Suprapubic skin (tissue), 4 donors: ENCODE measurements at regions not wholly inside any gene's neighbourhood (a gene's known extent, or its start where the extent isn't known, plus 50 kb on each side); places are given as distances from the start of the nearest gene placed in this dataset.

Experiments
- DNase-seq, 2 donors: peaks; one replicate each; pipeline ENCODE4 v3.0.0-alpha.2; 2019; ENCODE audit warnings: low spot score in 2 of 2
- H3K27ac ChIP-seq: fragments of 200-600 bp; sonication (generic); one replicate; pipeline ENCODE4 v1.5.1; 2019
- H3K27me3 ChIP-seq: fragments of 200-600 bp; sonication (generic); one replicate; pipeline ENCODE4 v1.5.1; 2019
- H3K36me3 ChIP-seq: fragments of 200-600 bp; sonication (generic); one replicate; pipeline ENCODE4 v1.5.1; 2019
- H3K4me1 ChIP-seq: fragments of 200-600 bp; sonication (generic); one replicate; pipeline ENCODE4 v1.5.1; 2019
- H3K4me3 ChIP-seq: fragments of 200-600 bp; sonication (generic); one replicate; pipeline ENCODE4 v1.5.1; 2019; ENCODE audit warnings: mild to moderate bottlenecking
- H3K9me3 ChIP-seq: fragments of 200-600 bp; sonication (generic); one replicate; pipeline ENCODE4 v1.5.1; 2019
- EP300 ChIP-seq: sonication (generic); formaldehyde crosslinking; IDR thresholded peaks from one replicate; pipeline ENCODE4 v1.6.1; 2017; ENCODE audit warnings: antibody characterized with exemption
- POLR2A ChIP-seq, 2 donors: fragments of 450-650 bp; IDR thresholded peaks; one replicate each; pipeline ENCODE4 v1.6.1; 2017; ENCODE audit warnings: antibody characterized with exemption in 2 of 2, mild to moderate bottlenecking in 2 of 2, moderate library complexity in 2 of 2
- POLR2AphosphoS5 ChIP-seq, 3 donors: sonication (generic); formaldehyde crosslinking; IDR thresholded peaks; one replicate each; pipeline ENCODE4 v1.6.1; 2017; ENCODE audit warnings: antibody characterized with exemption in 3 of 3
- WGBS: methylation state at CpG from one replicate; pipeline ENCODE4 v1.1.5; 2018; 5-methylcytosine and 5-hydroxymethylcytosine counted together
- TF ChIP-seq, protein P1 (sequence below), 2 donors: fragments of 200-600 bp in 1 of 2; fragments of 450-650 bp in 1 of 2; sonication (generic) in 1 of 2; IDR thresholded peaks; one replicate each; pipeline ENCODE4 v1.5.1; 2016 to 2019; ENCODE audit warnings: antibody characterized with exemption in 2 of 2, mild to moderate bottlenecking in 1 of 2, moderate library complexity in 1 of 2

GRCh38 chr4:141413366-141413765 is 192.7 kb downstream of the ZNF330 start:
- H3K27ac ChIP-seq, result no peak overlapping the region
- no peaks in the 10 kb centered on the region for H3K9me3 ChIP-seq
- H3K36me3 ChIP-seq, result no peaks in the 10 kb centered on the region
- H3K27me3 ChIP-seq, result no peaks in the 10 kb centered on the region
- TF ChIP-seq POLR2A (IDR thresholded peaks at IDR 0.05), result no peak
- TF ChIP-seq POLR2AphosphoS5 (IDR thresholded peaks at IDR 0.05), result no peak
- TF ChIP-seq, protein P1, sequence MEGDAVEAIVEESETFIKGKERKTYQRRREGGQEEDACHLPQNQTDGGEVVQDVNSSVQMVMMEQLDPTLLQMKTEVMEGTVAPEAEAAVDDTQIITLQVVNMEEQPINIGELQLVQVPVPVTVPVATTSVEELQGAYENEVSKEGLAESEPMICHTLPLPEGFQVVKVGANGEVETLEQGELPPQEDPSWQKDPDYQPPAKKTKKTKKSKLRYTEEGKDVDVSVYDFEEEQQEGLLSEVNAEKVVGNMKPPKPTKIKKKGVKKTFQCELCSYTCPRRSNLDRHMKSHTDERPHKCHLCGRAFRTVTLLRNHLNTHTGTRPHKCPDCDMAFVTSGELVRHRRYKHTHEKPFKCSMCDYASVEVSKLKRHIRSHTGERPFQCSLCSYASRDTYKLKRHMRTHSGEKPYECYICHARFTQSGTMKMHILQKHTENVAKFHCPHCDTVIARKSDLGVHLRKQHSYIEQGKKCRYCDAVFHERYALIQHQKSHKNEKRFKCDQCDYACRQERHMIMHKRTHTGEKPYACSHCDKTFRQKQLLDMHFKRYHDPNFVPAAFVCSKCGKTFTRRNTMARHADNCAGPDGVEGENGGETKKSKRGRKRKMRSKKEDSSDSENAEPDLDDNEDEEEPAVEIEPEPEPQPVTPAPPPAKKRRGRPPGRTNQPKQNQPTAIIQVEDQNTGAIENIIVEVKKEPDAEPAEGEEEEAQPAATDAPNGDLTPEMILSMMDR (IDR thresholded peaks at IDR 0.05), result no peak
- no peak for TF ChIP-seq EP300
- WGBS, result 51% methylated on average over 2 of the region's 2 CpGs
- peaks cover 6% of the 10 kb centered on the region for H3K4me1 ChIP-seq
- no peak for DNase-seq
- H3K4me3 ChIP-seq, result no peak overlapping the region

DNA sequence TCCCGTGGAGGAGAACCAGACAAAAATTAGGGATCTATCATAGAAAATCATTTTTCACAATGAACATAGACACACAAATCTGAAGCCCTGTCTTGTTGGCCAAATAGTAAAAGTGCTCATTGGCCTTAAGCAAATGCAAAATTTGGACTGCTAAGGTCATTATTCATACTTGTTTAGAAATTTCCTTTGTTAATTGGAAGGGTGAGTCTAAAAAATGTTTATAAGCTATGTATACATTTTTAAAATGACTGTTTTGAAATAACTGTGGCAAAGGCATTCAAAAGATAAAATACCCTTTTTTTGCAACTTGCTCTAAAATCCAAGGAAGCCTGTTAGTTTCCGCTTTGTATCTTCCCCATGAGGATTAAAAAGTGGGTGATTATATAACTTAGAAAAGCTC is 195.0 kb downstream of the ZNF330 start:
- TF ChIP-seq POLR2A (IDR thresholded peaks at IDR 0.05), result no peak
- TF ChIP-seq, protein P1 (IDR thresholded peaks at IDR 0.05), result no peak
- no peak for DNase-seq
- H3K27ac ChIP-seq, result no peak overlapping the region
- H3K4me1 ChIP-seq, result peaks cover 6% of the 10 kb centered on the region
- H3K9me3 ChIP-seq, result no peaks in the 10 kb centered on the region
- no peaks in the 10 kb centered on the region for H3K27me3 ChIP-seq
- H3K36me3 ChIP-seq, result no peaks in the 10 kb centered on the region
- H3K4me3 ChIP-seq, result no peak overlapping the region
- 91% methylated on average over 2 of the region's 2 CpGs for WGBS

DNA sequence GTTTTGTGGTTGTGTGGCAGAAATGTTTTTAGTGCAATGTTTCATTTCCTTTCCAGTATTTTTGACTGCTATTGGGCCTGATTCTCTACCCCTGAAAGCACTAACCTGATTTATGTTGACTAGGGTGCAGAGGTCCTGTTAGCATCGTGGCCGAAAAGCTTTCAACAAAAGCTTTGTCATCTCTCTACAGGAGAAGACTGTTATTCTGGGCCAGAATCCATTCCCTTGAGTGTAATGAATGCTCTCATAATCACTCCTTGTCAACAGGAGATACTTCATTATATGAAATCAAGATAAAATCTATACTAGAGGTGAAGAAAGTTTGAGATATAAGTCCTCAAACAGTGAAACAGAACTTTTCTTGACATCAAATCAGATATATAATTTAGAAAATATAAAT is 195.5 kb downstream of the ZNF330 start:
- Histone ChIP-seq H3K9me3 (no peaks in the 10 kb centered on the region), H3K4me3 (no peak overlapping the region), H3K36me3 (no peaks in the 10 kb centered on the region), H3K27me3 (no peaks in the 10 kb centered on the region), H3K4me1 (peaks cover 6% of the 10 kb centered on the region), H3K27ac (no peak overlapping the region)
- DNase-seq, result no peak
- TF ChIP-seq EP300 (no peak), POLR2A (IDR thresholded peaks at IDR 0.05) (no peak), POLR2AphosphoS5 (IDR thresholded peaks at IDR 0.05) (no peak)
- WGBS, result 51% methylated on average over 2 of the region's 2 CpGs

DNA sequence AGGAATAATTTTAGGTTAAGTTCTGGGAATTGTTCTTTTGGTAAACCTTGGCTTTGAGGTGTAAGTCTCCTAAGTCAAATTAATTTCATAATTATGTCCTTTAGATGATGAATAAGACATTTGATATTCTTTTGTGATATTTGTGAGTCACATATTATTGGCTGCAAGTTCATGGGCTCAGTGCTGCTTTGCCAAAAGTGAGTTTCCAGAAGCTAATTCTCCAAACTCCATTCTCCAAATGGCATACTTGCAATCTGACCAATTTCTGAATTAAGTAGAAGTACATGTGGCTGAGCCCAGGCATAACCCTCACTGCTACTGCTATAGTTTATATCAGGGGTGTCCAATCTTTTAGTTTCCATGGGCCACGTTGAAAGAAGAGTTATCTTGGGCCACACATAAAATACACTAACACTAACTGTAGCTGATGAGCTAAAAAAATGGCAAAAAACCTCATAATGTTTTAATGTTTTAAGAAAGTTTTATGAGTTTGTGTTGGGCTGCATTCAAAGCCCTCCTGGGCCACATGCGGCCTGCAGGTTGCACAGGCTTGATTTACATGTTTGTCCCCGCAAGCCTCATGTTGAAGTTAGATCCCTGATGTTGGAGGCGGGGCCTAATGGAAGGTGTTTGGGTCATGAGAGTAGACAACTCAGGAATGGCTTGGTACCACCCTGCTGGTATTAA is 196.1 kb downstream of the ZNF330 start:
- WGBS, result 70% methylated on average over 4 of the region's 4 CpGs

GRCh38 chr4:141417387-141417786 is 196.7 kb downstream of the ZNF330 start:
- Histone ChIP-seq H3K27ac (no peak overlapping the region), H3K27me3 (no peaks in the 10 kb centered on the region), H3K36me3 (no peaks in the 10 kb centered on the region), H3K4me1 (peaks cover 6% of the 10 kb centered on the region), H3K9me3 (no peaks in the 10 kb centered on the region), H3K4me3 (no peak overlapping the region)
- TF ChIP-seq POLR2A (IDR thresholded peaks at IDR 0.05) (no peak), EP300 (no peak), POLR2AphosphoS5 (IDR thresholded peaks at IDR 0.05) (no peak)
- TF ChIP-seq, protein P1 (IDR thresholded peaks at IDR 0.05), result no peak
- no peak for DNase-seq
- 75% methylated on average over 2 of the region's 2 CpGs for WGBS

More for the DNA sequence above, 196.1 kb downstream of the ZNF330 start:
- no peaks in the 10 kb centered on the region for H3K27me3 ChIP-seq
- H3K9me3 ChIP-seq, result no peaks in the 10 kb centered on the region
- no peak for TF ChIP-seq POLR2A (IDR thresholded peaks at IDR 0.05)
- no peak for DNase-seq
- H3K36me3 ChIP-seq, result no peaks in the 10 kb centered on the region
- peaks cover 6% of the 10 kb centered on the region for H3K4me1 ChIP-seq
- H3K27ac ChIP-seq, result no peak overlapping the region
- no peak overlapping the region for H3K4me3 ChIP-seq

DNA sequence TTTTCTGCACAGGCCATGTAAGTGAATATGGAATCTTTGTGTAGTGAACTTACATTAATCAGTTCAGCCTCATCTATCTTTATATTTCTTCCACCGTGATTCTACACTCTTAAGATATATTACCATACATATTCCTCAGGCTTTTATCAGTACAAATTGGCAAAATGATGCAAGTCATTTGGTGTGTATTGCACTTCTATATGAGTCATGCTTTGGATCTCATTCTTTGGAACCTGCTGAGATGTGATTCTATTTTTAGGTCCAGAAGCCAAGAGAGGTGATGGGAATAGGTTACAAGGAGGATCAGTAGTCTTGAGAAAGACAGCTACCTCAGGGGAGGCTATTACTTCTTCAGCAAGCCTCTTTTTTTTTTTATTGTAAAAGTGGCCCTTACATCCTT is 204.4 kb downstream of the ZNF330 start:
- TF ChIP-seq, protein P1 (IDR thresholded peaks at IDR 0.05), result no peak
- TF ChIP-seq POLR2AphosphoS5 (IDR thresholded peaks at IDR 0.05), result no peak
- TF ChIP-seq POLR2A (IDR thresholded peaks at IDR 0.05), result no peak
- no peak for TF ChIP-seq EP300

More for the DNA sequence above, 204.4 kb downstream of the ZNF330 start:
- WGBS, result 48% methylated on average over 1 of the region's 1 CpG
- no peak overlapping the region for H3K27ac ChIP-seq
- no peaks in the 10 kb centered on the region for H3K27me3 ChIP-seq
- H3K36me3 ChIP-seq, result no peaks in the 10 kb centered on the region
- H3K4me3 ChIP-seq, result no peak overlapping the region
- H3K9me3 ChIP-seq, result no peaks in the 10 kb centered on the region
- DNase-seq, result no peak
- no peaks in the 10 kb centered on the region for H3K4me1 ChIP-seq
